Transverse colon (tissue), 4 donors: ENCODE measurements at regions not wholly inside any gene's neighbourhood (a gene's known extent, or its start where the extent isn't known, plus 50 kb on each side); places are given as distances from the start of the nearest gene placed in this dataset.

Experiments used
- DNase-seq: peaks from one replicate; pipeline ENCODE4 v3.0.0-alpha.2; 2019
- H3K27ac ChIP-seq, 4 donors: fragments of 200-600 bp; sonication (generic); 2 replicates each; pipeline ENCODE4 v1.5.1; 2016 to 2018; ENCODE audit warnings: inconsistent platforms in 4 of 4
- H3K27me3 ChIP-seq: fragments of 200-600 bp; sonication (generic); 2 replicates; pipeline ENCODE4 v1.5.1; 2017; ENCODE audit warnings: inconsistent platforms
- H3K36me3 ChIP-seq, 4 donors: fragments of 200-600 bp; sonication (generic); 2 replicates each; pipeline ENCODE4 v1.5.1; 2017 to 2019; ENCODE audit warnings: inconsistent platforms in 4 of 4
- H3K4me1 ChIP-seq, 4 donors: fragments of 200-600 bp; sonication (generic); 2 replicates each; pipeline ENCODE4 v1.5.1; 2017 to 2020; ENCODE audit warnings: inconsistent platforms in 4 of 4
- H3K4me3 ChIP-seq, 4 donors: fragments of 200-600 bp; sonication (generic); 1 replicate in 1 of 4; 2 replicates in 3 of 4; pipeline versions ENCODE4 v1.5.1 to v1.6.1; 2017 to 2019; ENCODE audit warnings: inconsistent platforms in 4 of 4
- H3K9me3 ChIP-seq, 2 donors: fragments of 200-600 bp; sonication (generic); 2 replicates each; pipeline ENCODE4 v1.5.1; 2017 to 2019; ENCODE audit warnings: inconsistent platforms in 2 of 2
- CTCF ChIP-seq, 5 experiments: fragments of 200-600 bp in 3 of 5; fragments of 450-650 bp in 2 of 5; sonication (generic) in 3 of 5; IDR thresholded peaks; 1 replicate in 2 of 5; 2 replicates in 3 of 5; pipeline ENCODE4 v1.5.1; 2016 to 2017; ENCODE audit warnings: antibody characterized with exemption in 5 of 5, inconsistent platforms in 3 of 5, mild to moderate bottlenecking in 2 of 5, moderate library complexity in 1 of 5
- EP300 ChIP-seq: sonication (generic); formaldehyde crosslinking; IDR thresholded peaks from one replicate; pipeline ENCODE4 v1.6.1; 2017; ENCODE audit warnings: antibody characterized with exemption, low read depth
- POLR2A ChIP-seq: fragments of 450-650 bp; IDR thresholded peaks from one replicate; pipeline ENCODE4 v1.6.1; 2016; ENCODE audit warnings: antibody characterized with exemption, mild to moderate bottlenecking, moderate library complexity
- POLR2AphosphoS5 ChIP-seq, 3 donors: sonication (generic); formaldehyde crosslinking; IDR thresholded peaks; one replicate each; pipeline ENCODE4 v1.6.1; 2016; ENCODE audit warnings: antibody characterized with exemption in 3 of 3
- WGBS, 2 donors: methylation state at CpG; one replicate each; pipeline ENCODE4 v1.1.5; 2018; ENCODE audit warnings: low coverage in 1 of 2; 5-methylcytosine and 5-hydroxymethylcytosine counted together
- in situ Hi-C, 4 donors: fragments of 200-750 bp; cut with MboI; loops; one replicate each; pipeline versions ENCODE4 v1.15.0 to v1.15.1; 2017; ENCODE audit warnings: low sequenced_read_pairs in 3 of 4, low pct_ligation_motif_present in 1 of 4, low pct_unique_long_range_greater_than_20kb in 1 of 4
- intact Hi-C: fragments of 100-400 bp; cut with DNase I; formaldehyde crosslinking; loops from one replicate; pipeline ENCODE4 v1.15.1; 2023; ENCODE audit warnings: low total_unique reads

- no peaks in the 10 kb centered on the region for H3K9me3 ChIP-seq
- in situ Hi-C loops: no loop called here
- no peaks in the 10 kb centered on the region for H3K4me1 ChIP-seq
- DNase-seq: no peak
- no peaks in the 10 kb centered on the region for H3K36me3 ChIP-seq
- WGBS, 2 donors: 81 to 87% methylated on average over 2 of the region's 2 CpGs
- H3K4me3 ChIP-seq: no peak overlapping the region
- TF ChIP-seq POLR2A (no peak), EP300 (no peak), CTCF (IDR thresholded peaks at IDR 0.05) (no peak), POLR2AphosphoS5 (IDR thresholded peaks at IDR 0.05) (no peak)
- no peak overlapping the region for H3K27ac ChIP-seq
- intact Hi-C loops: no loop called here
- H3K27me3 ChIP-seq: no peaks in the 10 kb centered on the region
Measured at GRCh38 chr2:198340846-198341245, 536.5 kb downstream of the PLCL1 start.

- no peak for DNase-seq
- Histone ChIP-seq H3K9me3 (no peaks in the 10 kb centered on the region), H3K27me3 (no peaks in the 10 kb centered on the region), H3K4me1 (no peaks in the 10 kb centered on the region), H3K27ac (no peak overlapping the region), H3K36me3 (no peaks in the 10 kb centered on the region), H3K4me3 (no peak overlapping the region)
- 86 to 90% methylated on average over 1 to 5 of the region's 5 CpGs for WGBS, 2 donors
- in situ Hi-C loops (no loop called here), intact Hi-C loops (no loop called here)
- TF ChIP-seq CTCF (IDR thresholded peaks at IDR 0.05) (no peak), POLR2AphosphoS5 (IDR thresholded peaks at IDR 0.05) (no peak), EP300 (no peak), POLR2A (no peak)
Measured at GRCh38 chr2:198339116-198339515, 534.7 kb downstream of the PLCL1 start.

GRCh38 chr2:198337368-198337767 is 533.0 kb downstream of the PLCL1 start:
- Histone ChIP-seq H3K4me1 (no peaks in the 10 kb centered on the region), H3K27me3 (no peaks in the 10 kb centered on the region), H3K9me3 (no peaks in the 10 kb centered on the region), H3K4me3 (no peak overlapping the region), H3K27ac (no peak overlapping the region), H3K36me3 (no peaks in the 10 kb centered on the region)
- 72 to 84% methylated on average over 3 of the region's 3 CpGs for WGBS, 2 donors
- TF ChIP-seq CTCF (IDR thresholded peaks at IDR 0.05) (no peak), EP300 (no peak), POLR2AphosphoS5 (IDR thresholded peaks at IDR 0.05) (no peak), POLR2A (no peak)
- in situ Hi-C loops (no loop called here), intact Hi-C loops (no loop called here)
- no peak for DNase-seq

GRCh38 chr2:198328454-198328853 is 524.1 kb downstream of the PLCL1 start:
- 92 to 100% methylated on average over 2 of the region's 2 CpGs for WGBS, 2 donors
- H3K27ac ChIP-seq: no peak overlapping the region
- no peak overlapping the region for H3K4me3 ChIP-seq
- no peaks in the 10 kb centered on the region for H3K36me3 ChIP-seq
- intact Hi-C loops (no loop called here), in situ Hi-C loops (no loop called here)
- no peaks in the 10 kb centered on the region for H3K9me3 ChIP-seq
- no peaks in the 10 kb centered on the region for H3K27me3 ChIP-seq
- TF ChIP-seq POLR2A: no peak
- TF ChIP-seq EP300: no peak
- no peak for TF ChIP-seq POLR2AphosphoS5 (IDR thresholded peaks at IDR 0.05)
- TF ChIP-seq CTCF (IDR thresholded peaks at IDR 0.05): no peak
- peaks cover 0 to 9% (median 0%) of the 10 kb centered on the region in 4 donors for H3K4me1 ChIP-seq
- no peak for DNase-seq
